ENCODE measurements at regions not wholly inside any gene's neighbourhood (a gene's known extent, or its start where the extent isn't known, plus 50 kb on each side); places are given as distances from the start of the nearest gene placed in this dataset.

GRCh38 chr1:91121366-91121765, 99.5 kb upstream of the ZNF644 start:
- in situ Hi-C loops (cut with MboI; ENCODE audit: low pct_unique_long_range_greater_than_20kb, low sequenced_read_pairs, unreplicated experiment): no loop called here
- DNase-seq (ENCODE audit: low spot score): no peak
- TF ChIP-seq, protein P1, sequence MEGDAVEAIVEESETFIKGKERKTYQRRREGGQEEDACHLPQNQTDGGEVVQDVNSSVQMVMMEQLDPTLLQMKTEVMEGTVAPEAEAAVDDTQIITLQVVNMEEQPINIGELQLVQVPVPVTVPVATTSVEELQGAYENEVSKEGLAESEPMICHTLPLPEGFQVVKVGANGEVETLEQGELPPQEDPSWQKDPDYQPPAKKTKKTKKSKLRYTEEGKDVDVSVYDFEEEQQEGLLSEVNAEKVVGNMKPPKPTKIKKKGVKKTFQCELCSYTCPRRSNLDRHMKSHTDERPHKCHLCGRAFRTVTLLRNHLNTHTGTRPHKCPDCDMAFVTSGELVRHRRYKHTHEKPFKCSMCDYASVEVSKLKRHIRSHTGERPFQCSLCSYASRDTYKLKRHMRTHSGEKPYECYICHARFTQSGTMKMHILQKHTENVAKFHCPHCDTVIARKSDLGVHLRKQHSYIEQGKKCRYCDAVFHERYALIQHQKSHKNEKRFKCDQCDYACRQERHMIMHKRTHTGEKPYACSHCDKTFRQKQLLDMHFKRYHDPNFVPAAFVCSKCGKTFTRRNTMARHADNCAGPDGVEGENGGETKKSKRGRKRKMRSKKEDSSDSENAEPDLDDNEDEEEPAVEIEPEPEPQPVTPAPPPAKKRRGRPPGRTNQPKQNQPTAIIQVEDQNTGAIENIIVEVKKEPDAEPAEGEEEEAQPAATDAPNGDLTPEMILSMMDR (IDR thresholded peaks at IDR 0.05; ENCODE audit: extremely low read depth, insufficient read depth, missing control alignments): no peak

DNA sequence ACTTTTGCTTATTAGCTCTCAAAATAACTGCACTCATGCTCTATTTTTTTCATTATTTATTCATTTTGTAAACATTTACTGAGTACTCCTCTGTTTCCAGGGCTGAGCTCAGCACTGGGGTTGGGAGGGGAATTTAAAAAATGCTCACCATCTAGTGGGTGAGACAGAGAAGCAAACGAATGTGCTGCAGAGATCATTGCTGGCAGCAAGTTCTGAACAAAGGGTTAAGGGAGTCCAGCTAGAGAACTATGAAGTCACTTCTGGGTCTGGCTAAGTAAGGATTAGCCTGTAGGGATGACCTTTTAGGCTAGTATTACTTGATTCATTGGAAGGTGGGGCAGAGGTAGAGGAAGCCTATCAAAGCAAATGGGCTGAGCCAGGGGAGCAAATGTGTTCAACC, 99.1 kb upstream of the ZNF644 start:
- TF ChIP-seq, protein P1 (IDR thresholded peaks at IDR 0.05; ENCODE audit: extremely low read depth, insufficient read depth, missing control alignments): no peak
- in situ Hi-C loops (cut with MboI; ENCODE audit: low pct_unique_long_range_greater_than_20kb, low sequenced_read_pairs, unreplicated experiment): no loop called here
- no peak for DNase-seq (ENCODE audit: low spot score)

GRCh38 chr1:91120421-91120820, 98.6 kb upstream of the ZNF644 start:
- TF ChIP-seq, protein P1 (IDR thresholded peaks at IDR 0.05; ENCODE audit: extremely low read depth, insufficient read depth, missing control alignments): no peak
- in situ Hi-C loops (cut with MboI; ENCODE audit: low pct_unique_long_range_greater_than_20kb, low sequenced_read_pairs, unreplicated experiment): no loop called here
- DNase-seq (ENCODE audit: low spot score): no peak

DNA sequence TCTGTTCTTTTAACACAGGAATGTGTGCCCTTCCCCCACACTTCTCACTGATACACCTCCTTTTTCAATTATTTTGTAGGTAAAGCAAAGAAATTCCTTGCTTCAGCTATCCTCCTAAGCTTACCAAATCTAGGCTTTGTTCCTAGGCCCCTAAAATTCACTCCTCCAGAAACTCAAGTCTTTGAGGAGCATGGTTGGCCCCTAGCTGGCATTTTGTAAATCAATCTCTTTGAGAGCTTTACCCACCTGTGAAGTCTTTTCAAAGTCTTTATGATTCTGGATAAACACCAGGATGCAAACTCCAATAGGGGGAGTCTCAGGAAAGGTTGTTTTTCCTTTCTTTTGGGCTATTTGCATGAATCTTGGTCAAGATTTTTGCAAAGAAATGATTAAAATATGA, 82.9 kb upstream of the ZNF644 start:
- in situ Hi-C loops (cut with MboI; ENCODE audit: low pct_unique_long_range_greater_than_20kb, low sequenced_read_pairs, unreplicated experiment): no loop called here
- TF ChIP-seq, protein P1 (IDR thresholded peaks at IDR 0.05; ENCODE audit: extremely low read depth, insufficient read depth, missing control alignments): no peak
- no peak for DNase-seq (ENCODE audit: low spot score)

DNA sequence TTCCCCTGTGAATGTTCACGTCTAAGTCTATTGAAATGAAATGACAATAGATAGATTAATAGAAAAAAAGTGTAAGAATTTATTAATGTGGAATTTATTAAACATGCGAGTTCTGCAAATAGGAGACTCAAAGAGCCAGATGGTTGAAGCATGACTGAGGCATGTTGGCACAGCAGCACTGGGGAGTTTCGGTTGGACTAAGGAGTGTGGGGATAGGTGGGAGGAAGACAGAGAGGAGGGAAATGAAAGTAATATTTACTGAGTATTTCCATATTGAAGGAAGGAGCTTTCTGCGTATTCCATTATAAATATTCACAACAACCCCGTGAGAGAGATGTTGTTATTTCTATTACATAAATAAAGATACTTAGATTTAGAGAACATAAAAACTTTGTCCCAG, 79.5 kb upstream of the ZNF644 start:
- TF ChIP-seq, protein P1 (IDR thresholded peaks at IDR 0.05; ENCODE audit: extremely low read depth, insufficient read depth, missing control alignments): no peak
- in situ Hi-C loops (cut with MboI; ENCODE audit: low pct_unique_long_range_greater_than_20kb, low sequenced_read_pairs, unreplicated experiment): no loop called here
- DNase-seq (ENCODE audit: low spot score): no peak

DNA sequence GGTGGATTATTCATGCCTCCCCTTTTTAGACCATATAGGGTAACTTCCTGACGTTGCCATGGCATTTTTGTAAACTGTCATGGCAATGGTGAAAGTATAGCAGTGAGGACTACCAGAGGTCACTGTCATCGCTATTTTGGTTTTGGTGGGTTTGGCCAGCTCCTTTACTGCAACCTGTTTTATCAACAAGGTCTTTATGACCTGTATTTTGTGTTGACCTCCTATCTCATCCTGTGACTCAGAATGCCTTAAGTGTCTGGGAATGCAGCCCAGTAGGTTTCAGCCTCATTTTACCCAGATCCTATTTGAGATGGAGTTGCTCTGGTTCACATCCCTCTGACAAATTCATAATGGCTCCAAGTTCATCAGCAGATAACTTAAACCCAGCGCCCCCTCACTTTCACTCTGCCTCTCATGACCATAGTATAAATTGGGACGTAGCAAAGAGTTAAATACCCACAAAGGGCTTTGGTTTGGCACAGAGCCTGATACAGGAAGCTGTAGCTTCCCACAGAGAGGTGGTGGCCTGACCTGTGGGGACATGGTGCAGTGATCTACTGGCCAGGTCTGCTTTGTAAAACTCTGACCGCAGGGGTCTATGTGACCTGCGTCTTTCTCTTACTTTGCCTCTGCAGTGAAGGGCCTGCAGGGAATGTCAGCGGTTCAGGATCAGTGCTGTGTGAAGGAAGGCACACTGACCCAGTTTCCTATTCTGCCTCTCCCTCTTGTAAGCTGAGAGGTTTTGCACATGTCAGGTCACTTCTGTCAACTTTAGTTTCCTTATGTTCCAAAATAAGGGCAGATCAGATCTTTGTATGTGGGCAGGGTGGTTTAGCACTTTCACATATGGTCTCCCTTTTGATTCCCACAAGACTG, 78.1 kb upstream of the ZNF644 start:
- in situ Hi-C loops (cut with MboI; ENCODE audit: low pct_unique_long_range_greater_than_20kb, low sequenced_read_pairs, unreplicated experiment): no loop called here
- TF ChIP-seq, protein P1 (IDR thresholded peaks at IDR 0.05; ENCODE audit: extremely low read depth, insufficient read depth, missing control alignments): no peak
- DNase-seq (ENCODE audit: low spot score): peak; percentile 17

Data from GM13977 (cell line).